Activated T-cell treated with anti-CD3 and anti-CD28 coated beads, Interleukin-2, amount 50 U/mL, for 4 hours (primary cell): ENCODE measurements at regions not wholly inside any gene's neighbourhood (a gene's known extent, or its start where the extent isn't known, plus 50 kb on each side); places are given as distances from the start of the nearest gene placed in this dataset.
"Not testable (repeated sequence)": the region's sequence is repeated elsewhere in the genome, so short reads cannot be mapped to it uniquely, and the experiment has no call there.

ENCODE experiments used
- ATAC-seq, 2 donors: fragments of 200-7000 bp; cut with Tn5 transposase; one replicate each; pipeline ENCODE4 v1.10.0; 2021
- DNase-seq: peaks from one replicate; pipeline ENCODE4 v3.0.0-alpha.2; 2020
- H3K27me3 Mint-ChIP-seq: one replicate; pipeline ENCODE4 v1.8.0; 2021; ENCODE audit warnings: low read depth, mixed read lengths
- H3K36me3 Mint-ChIP-seq: one replicate; pipeline ENCODE4 v1.8.0; 2022; ENCODE audit warnings: mixed read lengths; ENCODE audit not compliant: insufficient read depth
- H3K4me1 Mint-ChIP-seq: one replicate; pipeline ENCODE4 v1.8.0; 2021; ENCODE audit warnings: low read depth, mixed read lengths
- H3K4me3 Mint-ChIP-seq: one replicate; pipeline ENCODE4 v1.8.0; 2021; ENCODE audit warnings: mild to moderate bottlenecking, moderate library complexity, mixed read lengths
- H3K9me3 Mint-ChIP-seq: one replicate; pipeline ENCODE4 v1.8.0; 2021; ENCODE audit warnings: mixed read lengths

DNA sequence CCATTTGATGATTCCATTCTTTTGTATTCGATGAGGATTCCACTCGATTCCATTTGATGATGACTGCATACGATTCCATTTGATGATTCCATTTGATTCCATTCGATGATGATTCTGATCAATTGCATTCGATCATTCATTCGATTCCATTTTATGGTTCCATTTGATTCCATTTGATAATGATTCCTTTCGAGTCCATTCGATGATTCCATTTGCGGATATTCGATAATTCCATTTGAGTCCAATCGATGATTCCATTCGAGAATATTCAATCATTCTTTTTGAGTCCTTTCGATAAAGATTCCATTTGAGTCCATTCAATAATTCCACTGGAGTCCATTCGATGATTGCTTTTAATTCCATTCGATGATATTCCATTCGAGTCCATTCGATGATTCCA lies 239.1 kb downstream of the SHCBP1 start:
- not testable (repeated sequence) for ATAC-seq, H3K4me1 Mint-ChIP-seq, DNase-seq, H3K27me3 Mint-ChIP-seq, H3K4me3 Mint-ChIP-seq, H3K36me3 Mint-ChIP-seq
- peaks cover 11% of the 10 kb centered on the region for H3K9me3 Mint-ChIP-seq

DNA sequence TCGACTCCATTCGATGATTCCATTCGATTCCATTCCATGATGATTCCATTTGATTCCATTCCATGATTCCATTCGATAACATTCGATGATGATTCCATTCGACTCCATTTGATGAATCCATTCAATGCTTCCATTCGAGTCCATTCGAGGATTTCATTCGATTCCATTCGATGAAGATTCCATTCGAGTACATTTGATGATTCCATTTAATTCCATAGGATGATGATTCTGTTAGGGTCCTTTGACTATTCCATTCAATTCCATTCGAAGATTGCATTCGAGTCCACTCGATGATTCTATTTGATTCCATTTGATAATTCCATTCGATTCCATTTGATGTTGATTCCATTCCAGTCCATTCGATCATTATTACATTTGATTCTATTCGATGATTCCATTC lies 239.8 kb downstream of the SHCBP1 start:
- H3K9me3 Mint-ChIP-seq, DNase-seq, H3K4me3 Mint-ChIP-seq, H3K36me3 Mint-ChIP-seq, H3K27me3 Mint-ChIP-seq, ATAC-seq, H3K4me1 Mint-ChIP-seq: not testable (repeated sequence)
